Fibroblast of mammary gland (primary cell): ENCODE measurements at regions not wholly inside any gene's neighbourhood (a gene's known extent, or its start where the extent isn't known, plus 50 kb on each side); places are given as distances from the start of the nearest gene placed in this dataset.
A peak's percentile ranks its signal among the peaks of the same experiment; 100 is the strongest.

Experiments
- DNase-seq: peaks from one replicate; pipeline ENCODE4 v3.0.0-alpha.2; 2010; ENCODE audit warnings: low read depth
- H3K4me3 ChIP-seq: 2 replicates; pipeline ENCODE4 v1.5.1; 2011; ENCODE audit warnings: low read depth, mild to moderate bottlenecking, low read length, moderate library complexity; ENCODE audit not compliant: control insufficient read depth
- TF ChIP-seq, protein P1 (sequence below): conservative IDR thresholded peaks from 2 replicates; pipeline ENCODE4 v1.5.1; 2011; ENCODE audit warnings: low read depth, low read length, inconsistent platforms; ENCODE audit not compliant: control insufficient read depth, insufficient read depth

DNA sequence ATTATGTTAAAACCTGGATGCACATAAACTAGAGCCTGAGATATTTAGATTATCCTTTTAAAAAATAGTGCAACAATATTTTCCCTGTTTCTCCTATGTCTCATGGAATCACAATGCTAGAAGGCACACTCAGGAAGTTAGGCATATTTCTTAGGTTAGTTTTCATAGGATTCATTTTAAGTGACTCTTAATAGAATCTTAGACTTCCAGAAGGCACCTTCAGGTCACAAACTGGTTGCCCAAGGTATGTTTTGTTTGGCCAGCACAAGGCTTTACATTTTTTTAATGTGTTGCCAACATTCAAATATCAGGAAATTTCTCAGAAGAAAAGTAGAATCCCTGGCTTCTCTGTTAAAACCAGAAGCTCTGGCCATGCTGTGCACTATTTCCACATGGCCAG lies 129.3 kb downstream of the LNPK start:
- peak; percentile 21 for DNase-seq
- TF ChIP-seq, protein P1, sequence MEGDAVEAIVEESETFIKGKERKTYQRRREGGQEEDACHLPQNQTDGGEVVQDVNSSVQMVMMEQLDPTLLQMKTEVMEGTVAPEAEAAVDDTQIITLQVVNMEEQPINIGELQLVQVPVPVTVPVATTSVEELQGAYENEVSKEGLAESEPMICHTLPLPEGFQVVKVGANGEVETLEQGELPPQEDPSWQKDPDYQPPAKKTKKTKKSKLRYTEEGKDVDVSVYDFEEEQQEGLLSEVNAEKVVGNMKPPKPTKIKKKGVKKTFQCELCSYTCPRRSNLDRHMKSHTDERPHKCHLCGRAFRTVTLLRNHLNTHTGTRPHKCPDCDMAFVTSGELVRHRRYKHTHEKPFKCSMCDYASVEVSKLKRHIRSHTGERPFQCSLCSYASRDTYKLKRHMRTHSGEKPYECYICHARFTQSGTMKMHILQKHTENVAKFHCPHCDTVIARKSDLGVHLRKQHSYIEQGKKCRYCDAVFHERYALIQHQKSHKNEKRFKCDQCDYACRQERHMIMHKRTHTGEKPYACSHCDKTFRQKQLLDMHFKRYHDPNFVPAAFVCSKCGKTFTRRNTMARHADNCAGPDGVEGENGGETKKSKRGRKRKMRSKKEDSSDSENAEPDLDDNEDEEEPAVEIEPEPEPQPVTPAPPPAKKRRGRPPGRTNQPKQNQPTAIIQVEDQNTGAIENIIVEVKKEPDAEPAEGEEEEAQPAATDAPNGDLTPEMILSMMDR, result no peak
- no peak overlapping the region for H3K4me3 ChIP-seq

DNA sequence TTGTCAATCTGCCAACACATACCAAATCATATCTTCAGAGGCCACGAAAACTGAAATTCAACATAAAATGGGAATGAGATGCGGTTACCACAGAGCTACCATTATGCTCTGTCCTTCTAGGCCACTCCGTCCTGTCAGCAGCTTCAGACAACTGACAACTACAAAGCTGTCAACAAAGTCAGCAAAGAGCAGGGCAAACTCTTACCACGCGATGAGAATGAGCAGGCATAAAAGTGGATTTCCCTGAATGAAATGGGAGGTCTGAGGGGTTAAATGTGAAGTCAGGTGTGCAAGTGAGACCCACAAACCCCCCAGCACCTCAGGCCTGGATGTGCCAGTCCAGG lies 130.1 kb downstream of the LNPK start:
- DNase-seq, result peak; percentile 12
- H3K4me3 ChIP-seq, result no peak overlapping the region
- TF ChIP-seq, protein P1, result no peak

DNA sequence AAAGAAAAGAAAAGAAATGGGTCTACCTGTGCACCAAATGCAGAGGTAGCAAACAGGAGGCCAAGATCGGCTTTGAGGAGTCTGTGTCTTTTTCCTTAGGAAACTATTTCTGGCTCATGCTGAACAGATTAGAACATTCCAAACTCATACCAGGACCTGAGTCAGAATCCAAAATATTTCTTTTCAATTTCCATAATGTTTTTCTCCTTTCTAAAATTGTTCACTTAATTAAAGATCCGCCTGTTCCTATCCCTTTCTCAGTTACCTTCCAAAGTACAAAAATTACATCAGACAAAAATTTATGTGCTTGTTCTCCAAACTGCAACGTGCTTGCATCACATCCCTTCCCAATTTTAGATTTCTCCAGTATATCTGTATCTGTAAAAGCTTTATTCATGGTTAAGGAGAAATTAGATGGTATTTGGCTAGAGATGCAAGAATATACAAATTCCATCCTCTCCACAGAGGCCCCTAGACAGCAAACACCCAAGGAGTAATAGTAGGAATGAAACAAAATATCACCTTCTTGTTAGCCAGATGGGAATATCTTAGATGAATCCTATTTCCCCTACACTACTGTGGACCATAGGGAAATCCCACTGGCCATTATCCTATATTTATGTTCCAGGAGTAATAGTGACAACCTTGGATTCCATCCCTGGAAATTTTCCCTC lies 130.6 kb downstream of the LNPK start:
- no peak overlapping the region for H3K4me3 ChIP-seq
- DNase-seq, result peak; percentile 8
- TF ChIP-seq, protein P1, result no peak

DNA sequence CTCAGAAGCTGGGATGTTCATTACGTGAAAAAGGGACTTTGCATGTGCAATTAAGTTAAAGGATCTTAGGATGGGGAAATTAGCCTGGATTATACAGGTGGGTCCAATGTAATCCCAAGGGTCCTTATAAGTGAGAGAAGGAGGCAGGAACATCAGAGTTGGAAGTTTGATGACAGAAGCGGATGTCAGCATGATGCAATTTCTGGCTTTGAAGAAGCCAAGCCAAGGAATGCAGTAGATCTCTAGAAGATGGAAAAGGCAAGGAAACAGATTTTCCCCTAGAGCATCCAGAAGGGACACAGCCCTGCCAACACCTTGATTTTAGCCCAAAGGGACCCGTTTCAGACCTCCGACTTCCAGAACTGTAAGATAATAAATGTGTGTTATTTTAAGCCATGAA lies 136.4 kb downstream of the LNPK start:
- no peak overlapping the region for H3K4me3 ChIP-seq
- TF ChIP-seq, protein P1, result no peak
- no peak for DNase-seq

DNA sequence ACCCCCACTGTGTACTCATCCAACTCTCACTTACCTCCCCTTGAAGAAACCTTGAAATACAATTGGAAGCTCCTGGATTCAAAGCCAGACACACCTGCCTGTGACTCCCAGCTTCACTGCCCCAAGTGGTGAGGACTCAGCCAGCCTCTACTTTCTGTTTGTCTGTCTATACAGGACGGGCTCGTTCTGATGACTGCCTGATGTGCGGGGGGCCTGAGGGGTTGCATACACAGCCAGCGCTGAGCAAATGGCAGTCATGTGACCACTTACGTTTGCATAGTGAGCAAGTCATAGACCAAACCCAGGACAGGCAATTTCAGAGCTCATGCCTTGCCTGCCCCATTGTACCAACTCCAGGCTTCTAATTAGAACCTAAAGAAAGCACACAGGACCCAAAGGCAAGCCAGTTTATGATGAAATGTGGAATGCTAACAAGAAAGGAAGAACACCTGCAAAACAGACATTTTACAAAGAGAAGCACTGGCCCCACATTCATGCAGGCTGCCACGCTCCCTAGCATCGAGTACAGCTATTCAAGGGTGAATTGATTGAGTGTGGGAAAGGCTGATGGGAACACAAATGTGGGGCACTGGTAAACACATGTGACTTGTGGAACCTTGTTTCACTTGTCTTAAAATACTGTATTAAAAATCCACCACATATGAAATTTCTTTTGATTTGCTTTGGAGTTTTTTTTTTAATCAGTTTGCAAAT lies 137.8 kb downstream of the LNPK start:
- TF ChIP-seq, protein P1, result no peak
- no peak for DNase-seq
- H3K4me3 ChIP-seq, result no peak overlapping the region

DNA sequence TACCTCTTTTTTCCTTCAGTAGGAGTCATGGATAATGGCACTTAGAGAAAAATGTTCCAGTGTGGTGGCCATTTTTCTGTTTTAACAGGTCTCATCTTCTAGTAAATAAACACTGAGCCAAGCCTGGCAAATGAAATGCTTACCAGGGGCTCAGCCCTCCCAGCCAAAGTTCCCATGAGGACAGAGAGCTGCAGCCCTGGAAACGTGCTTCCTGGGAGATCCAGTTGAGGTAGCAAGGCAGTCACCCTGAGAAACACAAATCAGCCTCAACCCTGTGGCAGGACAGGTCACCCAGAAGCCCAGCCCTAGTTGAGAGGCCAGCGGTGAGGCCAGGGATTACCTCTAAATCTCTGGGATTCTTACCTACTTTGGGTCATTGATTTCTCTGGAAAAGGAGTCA lies 140.1 kb downstream of the LNPK start:
- no peak for DNase-seq
- TF ChIP-seq, protein P1, result no peak
- no peak overlapping the region for H3K4me3 ChIP-seq
